Ovary (tissue), 3 donors: ENCODE measurements at regions not wholly inside any gene's neighbourhood (a gene's known extent, or its start where the extent isn't known, plus 50 kb on each side); places are given as distances from the start of the nearest gene placed in this dataset.

ENCODE experiments used
- EP300 ChIP-seq: sonication (generic); formaldehyde crosslinking; IDR thresholded peaks from one replicate; pipeline ENCODE4 v1.6.1; 2017; ENCODE audit warnings: antibody characterized with exemption
- POLR2A ChIP-seq: fragments of 450-650 bp; IDR thresholded peaks from one replicate; pipeline ENCODE4 v1.6.1; 2017; ENCODE audit warnings: antibody characterized with exemption, mild to moderate bottlenecking, moderate library complexity
- TF ChIP-seq, protein P1 (sequence below), 3 donors: fragments of 450-650 bp in 2 of 3; fragments of 200-600 bp in 1 of 3; IDR thresholded peaks; one replicate each; pipeline versions ENCODE4 v1.5.1 to v1.8.0; 2016 to 2022; ENCODE audit warnings: antibody characterized with exemption in 3 of 3, mild to moderate bottlenecking in 1 of 3
- donor health status: DM: no; HTN: no; CAD: no.

DNA sequence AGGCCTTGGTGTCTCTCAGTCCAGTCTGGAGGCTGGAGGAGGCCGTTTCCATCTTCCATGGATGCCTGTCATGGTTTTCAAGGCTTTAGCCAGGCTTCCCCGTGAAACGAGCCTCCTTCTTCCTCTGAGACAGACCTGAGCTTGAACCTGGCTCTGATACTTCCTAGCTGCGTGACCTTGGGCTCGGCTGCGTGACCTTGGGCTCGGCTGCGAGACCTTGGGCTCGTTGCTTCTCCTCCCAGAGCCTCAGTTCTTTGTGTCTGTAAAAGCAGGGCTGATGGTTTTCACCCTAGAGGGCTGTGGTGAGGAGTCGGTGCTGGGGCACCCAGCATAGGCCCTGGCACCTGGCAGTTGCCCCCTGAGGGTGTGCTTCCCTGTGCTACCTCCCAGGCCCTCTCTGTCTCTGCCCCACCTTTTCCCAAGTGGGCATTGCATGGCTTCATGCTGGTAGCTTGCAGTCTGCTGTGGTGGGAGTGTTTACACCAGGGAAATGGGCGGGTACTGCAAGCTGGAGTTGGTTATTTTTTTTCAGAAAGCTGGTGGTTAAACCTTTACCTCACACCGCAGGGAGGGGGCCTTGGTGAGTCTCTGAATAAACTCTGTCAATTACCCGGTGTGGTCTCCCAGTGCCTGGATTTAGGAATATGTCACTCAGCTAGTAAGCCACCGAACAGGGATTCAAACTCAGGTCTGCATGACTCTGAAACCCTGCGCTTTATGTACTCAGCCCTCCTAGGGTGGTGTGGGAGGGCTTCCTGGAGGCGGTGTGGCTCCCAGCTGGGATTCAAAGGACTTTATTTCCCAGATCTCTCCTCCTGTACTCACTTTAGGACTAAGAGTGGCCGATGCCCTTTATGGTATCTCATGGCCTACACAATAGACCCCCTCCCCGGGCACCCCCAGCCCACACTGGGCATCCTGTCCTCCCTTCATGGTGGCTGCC is 129.0 kb upstream of the CIBAR2 start:
- TF ChIP-seq, protein P1, sequence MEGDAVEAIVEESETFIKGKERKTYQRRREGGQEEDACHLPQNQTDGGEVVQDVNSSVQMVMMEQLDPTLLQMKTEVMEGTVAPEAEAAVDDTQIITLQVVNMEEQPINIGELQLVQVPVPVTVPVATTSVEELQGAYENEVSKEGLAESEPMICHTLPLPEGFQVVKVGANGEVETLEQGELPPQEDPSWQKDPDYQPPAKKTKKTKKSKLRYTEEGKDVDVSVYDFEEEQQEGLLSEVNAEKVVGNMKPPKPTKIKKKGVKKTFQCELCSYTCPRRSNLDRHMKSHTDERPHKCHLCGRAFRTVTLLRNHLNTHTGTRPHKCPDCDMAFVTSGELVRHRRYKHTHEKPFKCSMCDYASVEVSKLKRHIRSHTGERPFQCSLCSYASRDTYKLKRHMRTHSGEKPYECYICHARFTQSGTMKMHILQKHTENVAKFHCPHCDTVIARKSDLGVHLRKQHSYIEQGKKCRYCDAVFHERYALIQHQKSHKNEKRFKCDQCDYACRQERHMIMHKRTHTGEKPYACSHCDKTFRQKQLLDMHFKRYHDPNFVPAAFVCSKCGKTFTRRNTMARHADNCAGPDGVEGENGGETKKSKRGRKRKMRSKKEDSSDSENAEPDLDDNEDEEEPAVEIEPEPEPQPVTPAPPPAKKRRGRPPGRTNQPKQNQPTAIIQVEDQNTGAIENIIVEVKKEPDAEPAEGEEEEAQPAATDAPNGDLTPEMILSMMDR (IDR thresholded peaks at IDR 0.05) = no peak
- TF ChIP-seq POLR2A (no peak), EP300 (no peak)
